ENCODE measurements at regions not wholly inside any gene's neighbourhood (a gene's known extent, or its start where the extent isn't known, plus 50 kb on each side); places are given as distances from the start of the nearest gene placed in this dataset.
A peak's percentile ranks its signal among the peaks of the same experiment; 100 is the strongest.

DNA sequence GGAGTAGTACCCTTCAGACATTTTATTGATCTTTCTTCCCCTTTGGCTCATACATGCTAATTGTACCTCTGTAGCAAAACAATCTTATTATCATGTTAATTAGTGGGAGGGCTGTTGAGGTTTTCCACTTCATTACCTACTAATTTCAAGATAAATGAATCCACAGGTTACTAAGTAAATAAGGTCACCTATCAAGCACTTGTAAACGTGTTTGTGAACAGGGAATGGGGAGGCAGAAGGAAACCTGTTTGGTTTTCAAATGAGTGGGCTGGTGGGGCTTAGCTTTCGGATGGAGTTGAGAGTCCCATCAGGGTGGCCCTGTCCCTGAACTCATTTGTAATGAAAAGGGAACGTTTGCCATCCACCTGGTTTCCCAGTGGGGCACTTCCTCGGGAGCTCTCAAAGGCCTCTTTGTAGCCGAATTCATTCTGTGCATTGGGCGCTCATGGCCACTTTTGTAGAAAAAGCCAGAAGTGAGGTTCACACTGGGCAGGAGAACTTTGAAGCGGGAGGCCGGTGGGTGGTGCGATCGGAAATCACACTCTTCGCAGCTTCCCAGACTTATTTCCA is 419.8 kb upstream of the NR2F2 start:
- peak; percentile 2 to 45 for DNase-seq

DNA sequence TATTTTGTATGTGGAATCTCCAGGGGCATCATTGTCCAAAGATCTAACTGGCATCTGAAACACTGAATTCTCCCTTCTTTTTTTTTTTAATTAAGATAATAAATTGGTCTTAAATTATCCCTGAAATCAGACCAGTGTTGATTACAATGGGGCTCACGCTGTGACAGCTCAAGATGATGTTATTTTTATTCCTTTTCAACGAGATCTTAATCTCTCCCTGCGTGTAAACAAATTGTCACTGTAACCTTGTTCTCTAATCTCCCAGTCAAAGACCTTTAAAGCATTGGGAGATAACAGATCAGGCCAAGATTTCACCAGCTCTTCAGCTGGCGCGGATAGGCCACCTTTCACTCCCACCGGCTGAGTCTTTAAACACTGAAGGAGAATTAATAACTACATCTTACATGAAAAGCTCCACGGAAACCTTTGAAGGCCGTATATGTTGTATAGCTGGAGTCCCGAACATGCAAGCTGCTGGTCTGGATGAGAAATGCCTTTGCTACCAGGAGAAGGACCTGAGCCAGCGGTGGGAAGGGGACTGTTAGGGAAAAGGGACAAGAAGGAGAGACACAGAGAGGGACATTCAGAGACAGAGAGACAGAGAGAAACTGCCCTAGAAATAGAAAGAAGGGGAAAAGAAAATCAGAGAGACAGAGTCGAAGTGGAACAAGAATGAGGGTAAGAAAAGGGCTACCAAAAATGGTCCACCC is 418.8 kb upstream of the NR2F2 start:
- no peak for DNase-seq

DNA sequence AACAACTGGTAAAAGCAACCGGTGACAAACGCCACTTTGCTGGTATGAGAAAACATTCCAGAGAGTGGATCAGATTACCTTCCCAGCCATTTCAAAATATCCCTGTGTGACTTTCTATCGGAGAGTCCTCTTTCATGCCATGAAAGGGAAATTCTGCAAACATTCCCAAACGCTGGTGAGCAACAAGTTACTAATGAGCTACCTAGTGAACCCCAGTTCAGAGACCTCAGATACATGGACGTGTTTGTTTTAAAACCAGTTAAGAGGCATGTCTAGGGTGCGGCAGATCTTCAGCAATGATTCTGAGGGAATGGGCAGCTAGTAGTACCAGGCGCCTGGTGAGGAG is 418.2 kb upstream of the NR2F2 start:
- DNase-seq, result no peak

DNA sequence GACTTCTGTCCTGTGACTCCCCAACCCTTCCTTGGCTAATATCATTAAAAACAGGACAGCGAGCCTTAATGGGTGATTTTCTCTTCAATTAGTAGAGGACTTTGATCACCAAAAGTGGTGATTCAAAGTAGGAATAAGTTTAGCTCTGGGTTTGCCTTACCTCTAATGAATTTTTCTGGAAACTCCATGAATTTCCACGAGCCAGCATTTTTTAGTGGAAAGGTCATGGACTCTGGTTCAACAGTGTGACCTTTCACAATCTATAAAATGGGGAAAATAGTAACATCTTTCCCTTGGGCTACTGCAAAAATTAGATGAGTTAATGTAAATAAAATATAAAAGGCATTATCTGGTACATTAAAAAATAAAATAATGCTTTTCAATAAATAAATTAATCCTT is 417.8 kb upstream of the NR2F2 start:
- DNase-seq, result no peak

DNA sequence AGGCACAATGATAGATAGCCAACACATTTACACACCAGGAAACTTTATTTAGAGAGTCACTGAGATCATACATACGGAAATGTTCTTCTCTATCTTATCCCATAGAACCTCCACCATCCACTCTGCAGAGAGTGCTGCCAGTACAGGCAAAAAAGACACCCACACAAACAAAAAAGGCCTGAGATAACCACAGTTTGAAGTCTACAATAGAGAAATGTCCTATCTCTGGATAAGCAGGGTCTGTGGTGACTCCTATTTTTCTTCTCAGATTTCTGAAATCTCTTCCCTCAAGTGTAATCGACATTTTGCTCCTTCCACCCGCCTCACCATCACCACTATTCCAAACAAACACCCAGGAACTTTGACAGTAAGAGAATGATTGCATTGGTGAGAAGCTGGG is 413.9 kb upstream of the NR2F2 start:
- DNase-seq, result no peak

DNA sequence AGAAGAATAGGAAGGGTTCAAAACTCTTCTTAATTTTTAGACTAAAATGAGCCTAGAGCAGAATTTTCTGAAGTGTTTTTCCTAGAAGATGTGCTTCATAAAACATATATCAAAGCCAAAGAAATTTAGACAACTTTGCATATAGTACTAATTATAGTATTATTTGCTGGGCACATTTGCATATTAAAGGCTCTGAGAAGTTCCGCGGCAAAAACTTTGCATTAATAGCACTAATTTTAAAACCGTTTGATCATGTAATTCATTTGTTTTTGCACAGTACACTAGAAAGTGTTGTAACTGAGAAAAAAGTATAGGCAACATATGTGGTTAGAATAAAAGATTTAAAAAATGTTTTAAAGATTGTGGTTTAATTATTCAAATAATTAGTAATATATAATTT is 412.0 kb upstream of the NR2F2 start:
- no peak for DNase-seq

DNA sequence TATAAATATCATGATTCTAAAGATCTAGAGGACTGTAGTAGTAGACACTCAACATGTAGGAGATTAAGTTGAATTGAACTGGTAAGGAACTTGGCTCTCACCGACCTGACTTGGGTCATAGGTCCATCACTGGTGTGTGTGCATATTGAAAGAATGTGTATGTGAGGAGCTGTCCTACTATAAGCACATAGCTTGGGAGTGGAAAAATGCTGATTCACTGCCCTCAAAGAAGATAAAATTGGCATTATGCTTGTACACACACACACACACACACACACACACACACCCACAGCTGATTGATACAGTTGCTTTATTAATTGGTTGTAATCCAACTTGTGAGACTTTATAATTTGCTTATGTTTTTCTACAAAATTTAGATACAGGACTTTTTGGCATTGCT is 411.0 kb upstream of the NR2F2 start:
- DNase-seq, result no peak

DNA sequence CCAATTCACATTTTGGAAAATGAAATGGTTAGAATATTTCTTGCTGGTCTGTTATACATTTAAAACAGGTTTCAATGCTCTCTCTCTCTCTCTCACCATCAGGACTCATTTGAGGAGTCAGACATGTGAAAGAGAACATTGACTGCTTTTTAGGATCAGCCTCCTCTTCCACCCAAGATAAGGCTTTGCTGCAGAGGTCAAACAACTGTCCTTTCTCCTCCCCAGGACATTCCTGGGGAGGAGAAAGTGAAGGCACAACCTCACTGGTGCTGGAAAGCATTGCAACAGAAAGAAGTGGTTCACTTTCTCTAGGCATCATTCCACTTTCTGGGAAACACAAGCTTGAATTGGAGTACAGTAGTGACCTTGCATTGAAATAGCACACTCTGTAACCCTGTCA is 409.1 kb upstream of the NR2F2 start:
- DNase-seq, result no peak

DNA sequence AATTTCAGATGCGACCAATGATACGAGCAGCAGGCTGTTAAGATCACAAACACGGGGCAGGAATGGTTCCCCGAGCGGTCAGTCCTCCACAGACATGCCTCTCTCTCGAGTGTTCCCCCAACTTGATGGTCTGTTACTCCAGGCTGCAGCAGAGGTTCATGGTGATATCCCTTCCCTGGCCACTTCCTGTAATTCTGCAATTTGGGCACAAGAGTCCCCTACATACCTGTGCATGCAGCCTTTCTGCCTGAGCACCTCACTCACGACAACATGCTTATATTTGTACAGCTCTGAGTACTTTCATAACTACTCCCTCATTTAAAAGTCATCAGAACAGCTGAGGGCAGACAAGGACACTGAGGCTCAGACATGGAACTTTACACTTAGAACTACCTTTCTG is 408.1 kb upstream of the NR2F2 start:
- DNase-seq, result no peak

DNA sequence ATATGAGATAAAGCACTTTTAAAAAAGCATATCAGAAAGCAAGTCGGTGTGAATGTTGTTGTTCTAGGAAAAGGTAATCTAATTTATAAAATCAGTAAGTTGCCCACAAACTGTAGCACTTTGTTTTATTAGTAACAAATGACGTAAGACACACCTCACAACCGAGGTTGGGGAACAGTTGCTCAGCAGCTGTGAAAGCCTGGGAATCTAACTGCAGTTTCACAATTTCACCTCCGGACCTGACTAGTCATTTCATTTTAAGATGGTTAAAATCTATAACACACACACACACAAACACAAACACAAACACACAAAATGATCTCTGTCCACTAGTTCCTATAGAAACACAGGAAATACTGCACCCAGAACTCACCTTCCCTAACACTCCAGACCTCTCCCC is 406.7 kb upstream of the NR2F2 start:
- no peak for DNase-seq

DNA sequence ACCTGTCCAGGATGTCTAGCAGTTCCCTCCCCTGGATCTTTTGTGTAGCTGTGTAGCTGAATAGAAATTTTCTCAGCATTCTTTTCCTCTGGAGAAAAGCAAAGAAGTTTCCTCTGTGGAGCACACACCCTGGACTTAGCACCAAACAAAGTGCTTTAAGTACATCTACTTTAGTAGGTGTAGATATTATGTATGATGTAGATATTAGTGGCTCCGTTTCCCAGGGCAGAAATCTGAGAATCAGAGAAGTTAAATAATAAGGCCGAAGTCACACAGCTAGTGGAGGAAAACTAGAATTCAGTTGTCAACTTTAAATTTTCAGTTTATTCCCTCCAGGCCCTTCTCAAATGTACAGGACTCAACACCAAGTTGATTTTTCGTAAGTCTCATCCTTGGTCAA is 401.7 kb upstream of the NR2F2 start:
- DNase-seq, result no peak

DNA sequence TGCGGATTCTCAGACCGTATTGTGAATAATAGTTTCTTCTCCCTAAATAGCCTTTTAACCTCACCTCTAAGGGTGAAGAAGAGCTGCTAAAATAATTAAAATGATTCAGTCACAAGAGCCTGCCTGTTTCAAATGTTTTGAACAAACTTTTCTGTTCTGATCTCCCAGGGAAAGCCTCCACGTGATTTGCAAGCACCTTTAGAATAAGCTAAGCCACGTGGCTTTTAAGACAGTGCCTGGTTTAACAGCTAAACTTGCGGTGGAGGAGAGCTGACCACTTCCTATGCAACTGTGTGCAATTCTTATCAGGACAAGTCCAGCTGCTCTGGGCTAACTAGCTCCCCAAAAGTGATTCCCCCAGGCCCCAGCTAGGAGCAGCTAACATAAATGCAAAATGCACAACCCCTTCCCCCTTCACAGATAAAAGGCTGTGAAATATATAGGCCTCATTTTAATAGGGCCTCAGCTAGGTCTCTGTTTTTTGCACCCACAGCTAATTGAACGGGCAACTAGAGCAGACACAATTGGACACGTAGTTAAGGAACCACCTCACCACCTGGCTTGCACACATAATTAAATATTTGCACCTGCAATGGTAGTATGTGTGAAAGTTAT is 401.2 kb upstream of the NR2F2 start:
- DNase-seq, result peak; percentile 39 to 76

DNA sequence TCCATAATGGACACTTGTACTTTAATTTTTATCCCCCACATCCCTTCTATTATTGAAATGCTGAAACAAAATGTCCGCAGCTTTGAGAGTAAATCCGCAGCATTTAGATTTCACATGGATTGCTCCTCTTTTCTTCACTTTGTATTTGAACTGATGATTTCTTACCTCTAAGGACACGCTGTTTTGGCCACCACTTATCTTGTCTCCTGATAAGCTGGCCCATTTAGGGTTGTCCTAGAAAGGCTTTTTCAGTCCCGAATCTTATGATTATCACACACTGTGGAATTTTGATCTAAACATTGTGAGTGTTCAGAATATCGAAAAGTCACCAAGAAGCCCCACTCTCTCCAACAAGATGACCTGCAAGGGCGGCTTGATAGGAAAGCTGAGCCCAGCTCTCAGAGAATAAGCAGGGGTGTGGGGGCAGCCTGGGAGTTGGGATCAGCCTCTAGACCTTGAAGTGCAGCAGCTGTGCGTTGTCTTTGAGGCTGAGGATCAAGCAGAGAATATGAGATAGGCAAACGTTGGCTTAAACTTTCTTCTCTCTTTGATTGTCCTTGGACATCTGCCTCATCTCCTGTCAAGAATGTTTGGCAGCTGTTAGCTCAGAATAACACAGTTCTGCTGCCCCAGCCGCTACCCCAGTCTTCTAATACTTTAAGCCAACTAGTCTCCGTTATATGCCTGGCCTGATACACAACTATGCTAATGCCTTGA is 399.7 kb upstream of the NR2F2 start:
- no peak for DNase-seq

DNA sequence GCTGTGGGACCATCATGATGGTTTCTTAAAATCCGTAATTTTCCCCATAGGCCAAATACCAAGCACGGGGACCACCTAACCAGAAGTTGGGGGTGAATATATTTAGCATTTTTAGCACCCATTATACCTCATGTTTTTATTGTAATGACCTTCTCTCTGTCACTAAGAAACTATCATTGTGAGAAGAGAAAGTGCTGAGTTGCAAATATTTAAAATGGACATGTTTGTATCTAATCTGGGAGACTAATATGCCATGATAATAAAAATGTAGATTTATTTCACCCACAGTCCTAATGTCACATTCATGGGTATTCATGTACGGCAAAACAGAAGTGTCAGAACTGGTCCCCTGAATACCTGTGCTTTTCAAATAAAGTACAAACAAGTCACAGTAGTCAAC is 398.9 kb upstream of the NR2F2 start:
- DNase-seq, result no peak

DNA sequence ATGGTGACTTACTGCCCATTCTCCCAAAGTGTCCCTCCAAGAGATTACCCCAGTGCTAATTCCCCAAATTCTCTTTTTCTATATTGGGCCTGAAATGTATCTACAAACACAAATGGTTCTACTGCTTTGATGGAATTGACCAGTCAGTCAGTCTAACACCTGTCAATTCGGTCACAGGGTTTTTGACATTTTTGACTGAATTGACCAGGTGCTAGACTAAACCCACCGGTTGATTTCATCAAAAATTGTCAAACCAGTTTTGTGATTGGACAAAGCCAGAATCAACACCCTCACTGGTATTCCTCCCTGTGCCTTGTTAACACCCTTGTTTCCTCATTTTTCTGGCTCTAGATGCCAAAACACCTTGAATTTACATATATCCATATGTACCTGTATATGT is 398.4 kb upstream of the NR2F2 start:
- DNase-seq, result no peak

DNA sequence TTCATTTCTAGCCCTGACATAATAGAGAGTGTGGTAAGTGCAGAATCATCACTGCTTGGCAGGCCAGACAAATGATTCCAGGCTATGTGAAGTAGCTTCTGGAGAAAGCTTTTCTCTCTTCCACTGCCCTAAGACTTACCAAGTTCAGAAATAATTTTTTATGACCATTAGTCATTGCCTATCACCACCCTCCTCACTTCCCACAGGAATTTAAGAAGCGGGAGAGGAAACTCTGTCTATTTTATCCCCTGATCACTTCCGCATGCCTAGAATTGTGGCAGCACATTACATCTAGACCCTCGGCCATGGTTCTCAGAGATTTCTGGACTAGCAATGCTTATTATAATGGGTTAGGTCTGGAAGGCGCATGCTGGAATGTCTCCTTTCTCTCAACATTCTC is 397.8 kb upstream of the NR2F2 start:
- DNase-seq, result no peak

DNA sequence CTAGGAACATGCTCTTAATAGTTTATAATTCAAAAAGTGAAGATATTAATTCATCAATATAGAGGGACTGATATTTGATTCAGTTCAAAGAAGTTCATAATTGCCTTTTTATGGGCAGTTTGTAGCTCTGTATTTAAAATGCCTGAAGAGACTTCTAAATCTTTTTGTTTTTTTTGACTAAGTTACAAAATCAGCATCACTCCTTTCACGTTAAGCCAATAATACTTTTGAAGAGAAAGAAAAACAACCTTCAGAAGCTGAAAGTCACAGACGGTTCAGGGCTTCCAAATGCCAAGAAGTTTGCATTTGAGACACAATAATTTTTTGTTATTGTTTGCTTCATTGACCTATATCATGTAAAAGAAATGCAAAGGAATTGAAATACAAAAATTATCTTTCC is 394.6 kb upstream of the NR2F2 start:
- DNase-seq, result no peak

DNA sequence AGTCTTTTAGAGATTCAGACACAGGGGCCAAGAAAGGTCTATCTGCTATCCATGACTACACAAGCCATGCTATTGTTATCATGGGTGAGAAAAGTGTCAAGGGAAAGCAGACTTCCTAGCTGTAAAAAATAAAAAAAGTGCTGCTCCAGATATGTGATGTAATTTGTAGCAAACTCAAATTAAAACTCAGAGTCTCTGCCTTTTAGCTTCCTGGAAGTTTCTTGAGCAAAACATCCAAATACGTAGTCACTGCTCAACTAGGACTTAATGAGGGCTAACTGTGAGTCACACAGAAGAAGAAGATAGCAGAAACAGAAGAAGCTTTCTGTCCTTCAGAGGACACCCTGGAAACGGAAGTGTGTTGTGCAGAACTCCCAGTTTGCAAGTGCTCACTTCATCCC is 393.4 kb upstream of the NR2F2 start:
- DNase-seq, result no peak

DNA sequence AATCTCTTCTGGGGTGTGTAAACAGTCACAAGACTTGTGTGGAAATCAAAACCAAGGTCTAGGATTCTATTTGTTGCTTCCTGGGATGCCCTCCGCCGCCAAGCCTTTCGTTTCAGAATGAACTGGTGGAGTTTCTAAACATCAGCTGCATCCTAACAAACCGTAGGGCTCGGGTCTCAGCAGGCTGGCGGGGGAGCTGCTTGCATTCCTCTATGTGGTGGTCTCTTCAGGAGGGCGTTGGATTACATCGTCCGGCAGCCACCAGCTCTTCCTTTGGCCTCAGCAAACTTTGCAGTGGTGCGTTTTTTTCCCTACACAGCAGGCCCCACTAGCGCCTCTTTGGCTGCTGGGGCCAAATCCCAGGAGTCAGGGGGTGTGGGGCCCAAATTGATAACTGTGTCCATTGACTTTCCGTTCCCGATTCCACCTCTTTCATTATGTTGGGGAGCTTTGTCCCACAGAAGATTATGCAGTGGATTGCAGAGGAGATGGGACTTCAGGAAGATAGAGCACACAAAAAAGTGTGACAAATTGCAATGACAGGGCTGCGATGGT is 390.0 kb upstream of the NR2F2 start:
- no peak for DNase-seq

DNA sequence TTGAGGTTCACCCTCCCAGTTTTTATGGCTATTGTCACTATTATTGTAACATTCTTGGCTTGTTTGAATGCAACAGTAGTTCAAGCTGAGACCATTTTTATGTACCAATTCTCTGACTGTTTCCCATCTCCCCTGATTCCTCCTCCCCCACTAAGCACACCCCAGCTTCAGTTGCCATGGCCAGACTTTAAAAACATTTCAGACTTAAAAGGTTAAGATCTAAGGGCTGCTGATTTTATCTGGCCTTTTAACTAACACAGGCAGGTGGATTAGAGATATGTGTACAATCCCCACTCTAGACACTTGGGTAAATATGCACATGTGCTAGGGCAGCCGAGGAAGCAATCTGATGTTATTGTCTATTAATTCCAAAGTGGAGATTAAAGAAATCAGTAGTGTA is 386.3 kb upstream of the NR2F2 start:
- no peak for DNase-seq

DNA sequence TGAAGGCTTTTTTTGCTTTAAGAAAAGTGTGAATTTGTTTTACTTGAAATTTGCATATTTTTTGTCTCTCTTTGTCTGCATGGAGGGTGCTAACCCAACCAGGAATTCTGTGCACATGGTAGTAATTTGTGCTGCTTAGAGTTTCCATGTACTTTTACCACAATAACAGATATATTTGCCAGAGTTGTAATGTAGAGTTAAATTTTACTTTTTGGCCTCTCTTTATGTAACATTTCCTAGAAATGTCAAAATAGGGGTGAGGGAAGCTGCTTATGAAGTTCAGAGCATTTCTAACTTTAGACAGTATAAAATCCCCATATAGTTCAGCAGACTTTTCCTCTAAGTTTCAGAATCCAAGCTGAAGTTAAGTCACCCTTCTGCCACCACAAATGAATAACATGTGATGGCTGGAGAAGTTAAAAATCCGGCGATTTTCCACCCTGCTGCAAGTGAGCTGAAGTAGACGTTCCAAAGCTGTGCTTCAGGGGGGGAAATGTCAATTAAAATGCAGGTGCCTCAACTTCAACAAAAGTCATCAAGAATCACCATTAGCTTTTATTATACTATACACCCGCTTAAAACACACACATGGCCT is 385.7 kb upstream of the NR2F2 start:
- DNase-seq, result no peak

DNA sequence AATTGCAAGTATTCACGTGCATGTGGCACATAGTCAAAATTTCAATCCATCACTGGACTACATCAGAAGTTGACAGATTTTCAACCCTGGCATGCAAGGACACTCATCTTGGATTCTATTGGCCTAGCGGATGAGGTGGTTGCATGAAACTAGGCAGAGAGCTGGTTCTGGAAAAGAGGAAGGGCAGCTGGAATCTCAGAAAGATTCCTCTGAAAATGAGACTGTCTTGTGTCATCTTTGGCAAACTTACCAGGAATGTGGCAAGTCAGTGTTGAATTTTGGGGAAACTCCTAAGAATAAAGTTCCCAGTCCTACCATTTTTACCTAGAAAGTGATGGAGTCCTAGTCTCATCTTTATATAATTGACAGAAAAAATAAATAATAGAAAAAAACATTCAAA is 384.3 kb upstream of the NR2F2 start:
- no peak for DNase-seq

DNA sequence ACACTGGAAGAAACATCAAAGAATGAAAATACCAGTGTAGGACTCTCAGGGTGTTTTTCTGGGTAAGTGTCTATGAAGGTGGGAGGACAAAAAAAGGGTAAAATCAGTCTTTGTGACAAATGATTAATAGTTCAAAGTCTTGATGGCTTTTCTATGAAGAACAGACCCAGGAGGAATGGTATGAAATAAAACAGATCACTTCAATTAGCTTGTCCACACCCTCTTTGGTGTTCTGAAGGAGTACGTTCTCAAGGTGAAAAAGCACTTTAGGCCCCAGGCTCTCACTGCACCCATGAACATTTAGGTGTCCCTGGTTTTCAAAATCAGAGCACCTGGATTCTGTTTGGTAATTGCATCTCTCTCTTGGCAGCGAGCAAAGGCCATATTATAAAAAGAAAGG is 383.6 kb upstream of the NR2F2 start:
- DNase-seq, result no peak

DNA sequence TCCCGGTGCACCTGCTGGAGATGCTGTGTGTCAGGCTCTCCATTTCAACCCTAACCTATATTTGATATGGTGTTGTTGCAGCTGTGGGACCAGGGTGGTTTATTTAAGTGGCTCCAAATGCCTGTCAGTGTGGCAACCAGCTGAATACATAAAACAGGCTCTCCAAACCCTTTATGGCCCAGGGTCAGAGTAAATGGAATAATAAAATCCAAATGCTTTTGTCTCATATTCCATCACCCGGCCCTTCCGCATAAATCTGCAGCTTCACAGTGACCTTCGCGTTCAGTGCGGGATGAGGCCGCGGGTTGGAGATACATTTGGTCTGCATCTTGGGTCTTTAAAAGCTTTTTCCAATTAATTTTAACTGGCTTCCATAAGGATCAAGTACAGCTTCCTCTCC is 382.1 kb upstream of the NR2F2 start:
- peak; percentile 26 to 51 for DNase-seq
